Posterior cingulate gyrus (tissue), 11 donors: ENCODE measurements at regions not wholly inside any gene's neighbourhood (a gene's known extent, or its start where the extent isn't known, plus 50 kb on each side); places are given as distances from the start of the nearest gene placed in this dataset.

Experiments
- DNase-seq, 10 donors: peaks; one replicate each; pipeline versions ENCODE4 v3.0.0 to v3.0.0-alpha.2; 2020 to 2021; ENCODE audit warnings: mixed read lengths in 3 of 10
- intact Hi-C: fragments of 100-400 bp; cut with DNase I; formaldehyde crosslinking; loops from one replicate; pipeline ENCODE4 v1.15.1; 2023

DNA sequence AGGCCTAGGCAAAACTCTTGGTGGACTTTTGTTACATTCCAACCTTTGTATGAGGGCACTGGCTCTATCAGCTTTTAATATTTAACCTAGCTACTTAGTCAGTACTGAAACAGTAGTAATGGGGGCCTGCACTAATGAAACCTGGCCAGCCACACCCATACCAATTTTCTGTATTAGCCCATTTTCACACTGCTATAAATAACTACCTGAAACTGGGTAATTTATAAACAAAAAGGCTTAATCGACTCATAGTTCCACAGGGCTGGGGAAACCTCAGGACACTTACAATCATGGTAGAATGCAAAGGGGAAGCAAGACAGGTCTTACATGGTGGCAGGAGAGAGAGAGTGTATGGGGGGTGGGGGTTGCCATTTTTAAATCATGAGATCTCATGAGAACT is 245.7 kb upstream of the RGS18 start:
- intact Hi-C loops = no loop called here
- DNase-seq = no peak

DNA sequence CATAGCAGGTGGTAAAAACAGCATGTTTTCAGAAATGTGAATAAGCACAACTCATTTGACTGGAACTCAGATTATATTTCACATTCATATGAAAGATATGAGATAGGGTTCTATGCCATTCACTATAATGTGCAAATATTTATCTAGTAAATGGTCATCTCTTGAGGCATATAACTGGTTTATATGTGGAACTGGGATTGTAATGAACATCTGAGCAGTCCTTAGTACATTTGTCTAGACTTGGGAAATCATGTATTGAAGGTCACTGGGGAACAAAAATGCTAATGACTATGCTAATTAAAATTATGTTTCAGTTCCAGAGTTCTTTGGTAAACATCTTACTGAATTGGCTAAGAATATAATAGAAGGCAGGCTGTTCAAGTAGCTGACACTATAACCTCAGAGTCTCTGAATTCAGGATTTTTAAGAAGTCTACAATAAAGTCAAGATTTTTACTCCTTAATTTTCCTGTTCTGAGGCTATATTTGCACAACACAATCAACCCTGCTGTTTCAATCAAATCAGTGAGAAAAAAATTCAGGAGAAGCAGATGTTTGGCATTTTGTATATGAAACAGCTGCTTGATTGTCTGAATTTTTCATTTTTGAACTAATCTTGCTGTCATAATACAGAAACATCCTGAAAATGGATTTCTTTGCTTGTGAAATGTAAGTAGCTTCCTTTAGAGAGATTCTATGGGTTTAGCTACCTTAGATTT is 244.8 kb upstream of the RGS18 start:
- no peak for DNase-seq
- intact Hi-C loops = no loop called here

DNA sequence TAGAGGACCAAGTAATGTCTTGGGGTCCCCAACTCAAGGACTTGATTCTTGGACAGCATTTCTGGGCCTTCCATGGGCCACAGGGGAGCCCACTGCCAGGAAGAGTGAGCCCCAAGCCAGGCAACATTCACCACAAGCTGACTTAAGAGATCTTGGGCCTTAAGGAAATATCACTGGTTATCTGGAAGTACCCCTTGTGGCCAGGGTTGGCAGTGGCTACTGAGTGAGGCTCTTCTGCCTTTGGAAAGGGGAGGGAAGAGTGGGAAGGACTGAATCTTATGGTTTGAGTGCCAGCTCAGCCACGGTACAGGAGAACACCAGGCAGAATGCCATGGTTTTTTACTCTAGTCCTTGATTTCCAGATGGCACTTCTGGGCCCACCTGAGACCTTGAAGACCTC is 228.9 kb upstream of the RGS18 start:
- intact Hi-C loops = no loop called here
- DNase-seq = no peak

DNA sequence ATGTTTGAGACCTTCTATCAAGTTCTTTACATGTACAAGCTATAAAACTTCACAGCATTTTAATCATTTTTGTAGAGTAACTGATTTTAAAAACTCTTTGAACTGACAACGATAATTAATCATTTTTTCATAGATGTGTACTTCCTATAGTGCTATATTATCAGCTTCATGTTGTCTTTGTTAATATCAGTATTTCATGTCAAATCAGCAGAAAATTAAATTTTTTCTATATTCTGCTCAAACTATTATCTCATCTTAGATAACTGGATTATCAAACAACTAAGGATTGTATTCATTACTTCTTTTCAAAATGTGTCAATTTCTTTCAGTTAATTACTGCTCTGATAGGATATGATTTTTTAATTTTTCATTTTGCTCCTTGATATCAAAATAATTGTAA is 214.6 kb upstream of the RGS18 start:
- intact Hi-C loops = no loop called here
- no peak for DNase-seq

DNA sequence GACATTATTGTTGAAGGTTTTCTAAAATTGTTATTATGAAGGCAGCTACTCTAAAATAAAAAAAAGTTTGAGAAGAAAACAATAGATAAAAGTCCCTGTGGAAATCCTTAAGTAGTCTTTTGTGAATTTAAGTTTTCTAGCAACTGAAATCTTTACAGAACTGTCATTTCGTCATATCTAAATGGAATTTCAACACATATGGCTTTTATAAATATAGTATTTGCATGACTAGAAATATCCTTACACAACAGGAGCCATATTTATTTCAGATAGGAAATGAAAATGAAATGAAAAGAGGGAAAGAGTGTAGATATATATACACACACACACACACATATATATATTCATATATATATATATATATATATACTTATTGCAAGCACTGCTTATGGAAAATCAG is 204.7 kb upstream of the RGS18 start:
- no peak for DNase-seq
- intact Hi-C loops = no loop called here

DNA sequence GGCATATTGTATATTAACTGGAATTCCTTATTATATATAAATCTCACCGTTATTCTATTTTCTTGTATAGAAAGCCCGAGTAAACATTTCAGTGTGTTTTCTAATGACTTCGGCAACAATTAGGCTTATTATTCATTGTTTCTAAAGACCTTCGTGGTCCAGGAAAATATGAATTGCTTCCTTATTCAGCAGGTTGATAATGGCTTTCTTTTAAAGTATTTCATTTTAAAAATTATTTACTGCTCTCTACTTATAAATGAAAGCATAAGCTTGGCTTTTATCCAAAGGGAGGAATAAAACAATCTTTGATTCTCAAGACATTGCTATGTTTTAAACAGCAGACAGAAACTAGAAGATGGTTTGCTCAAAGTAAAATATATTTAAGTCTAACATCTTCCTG is 198.4 kb upstream of the RGS18 start:
- DNase-seq = no peak
- intact Hi-C loops = no loop called here

DNA sequence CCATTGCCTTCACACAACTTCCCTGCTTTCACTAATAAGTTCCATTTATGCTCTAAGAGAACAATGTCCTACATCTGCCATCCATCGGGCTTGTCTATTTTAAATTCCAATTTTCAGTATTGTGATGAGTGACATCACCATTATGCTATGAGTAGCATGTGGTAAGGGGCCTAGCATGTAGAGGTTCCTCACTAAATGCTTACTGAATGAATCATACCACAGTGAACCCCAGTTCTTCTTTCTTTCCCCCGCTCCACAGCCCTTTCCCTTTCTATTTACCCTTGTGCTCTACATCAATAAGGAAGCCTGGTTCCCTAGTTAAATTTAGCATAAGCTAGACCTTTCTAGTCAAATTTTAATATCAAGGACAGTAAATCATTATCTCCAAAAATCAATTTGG is 195.0 kb upstream of the RGS18 start:
- intact Hi-C loops = no loop called here
- no peak for DNase-seq

DNA sequence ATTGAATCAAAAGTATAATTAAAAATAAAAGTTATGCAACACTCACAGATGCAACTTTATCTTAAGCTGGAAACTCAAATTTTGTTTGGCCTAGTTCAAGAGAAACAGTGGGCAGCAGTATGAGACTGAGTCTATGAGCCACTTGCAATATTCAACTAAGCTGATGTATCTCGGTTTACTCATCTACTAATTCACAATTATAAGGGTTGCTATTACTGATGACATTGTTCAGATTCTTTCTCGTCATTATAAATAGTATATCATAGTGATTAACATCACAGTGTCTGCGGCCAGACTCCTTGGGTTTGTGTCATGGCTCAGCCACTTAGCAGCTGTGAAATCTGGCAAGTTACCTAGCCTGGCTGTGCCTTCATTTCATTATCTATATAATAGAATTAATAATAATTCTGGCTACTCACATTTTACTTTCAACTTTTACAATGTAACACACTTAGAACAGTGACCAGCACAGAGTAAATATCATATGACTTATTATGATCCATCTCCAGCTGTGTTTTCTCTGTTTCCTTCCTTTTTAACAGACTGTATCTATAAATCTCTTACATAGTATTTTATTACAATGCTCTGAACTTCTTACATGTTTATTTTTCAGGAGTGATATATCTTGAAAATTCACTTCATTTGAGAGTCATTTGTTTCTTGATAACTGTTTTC is 194.3 kb upstream of the RGS18 start:
- DNase-seq = peak in 1 of 10 donors; percentile 25

DNA sequence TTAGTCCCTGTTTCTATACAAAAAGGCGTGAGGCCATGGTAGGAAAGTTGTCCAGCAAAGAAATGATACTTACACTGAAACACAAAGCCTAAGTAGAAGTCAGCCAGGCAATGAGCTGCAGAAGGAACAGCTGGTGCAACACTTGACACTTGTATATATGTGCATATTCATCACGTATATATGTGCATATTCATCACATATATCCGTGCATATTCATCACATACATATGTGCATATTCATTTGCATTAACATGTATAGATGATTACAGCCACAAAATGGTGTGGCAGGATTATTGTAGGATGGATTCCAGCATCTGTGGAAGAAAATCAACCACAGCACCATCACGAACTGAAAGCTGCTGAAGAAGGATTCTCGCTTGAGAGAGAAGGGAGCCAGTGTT is 189.0 kb upstream of the RGS18 start:
- DNase-seq = no peak
- intact Hi-C loops = no loop called here

More for the DNA sequence above, 194.3 kb upstream of the RGS18 start:
- intact Hi-C loops = no loop called here

DNA sequence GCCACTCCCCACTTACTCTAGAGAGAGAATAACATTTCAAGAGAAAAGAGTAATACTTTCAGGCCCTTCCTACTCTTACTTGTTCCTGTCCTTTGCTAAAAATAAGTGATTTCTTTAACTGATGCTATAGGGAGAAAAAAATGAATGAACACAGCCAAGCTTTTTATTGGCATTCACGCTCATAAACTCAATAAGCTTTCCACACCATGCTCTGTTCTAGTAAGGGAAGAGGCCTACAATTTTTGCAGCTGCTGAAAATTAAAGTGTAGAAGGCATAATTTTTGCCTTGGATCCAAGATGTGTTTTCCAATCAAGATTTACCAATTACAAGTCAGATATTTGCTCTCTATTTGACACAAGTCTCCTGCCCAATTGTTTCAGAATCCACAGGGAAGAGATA is 188.1 kb upstream of the RGS18 start:
- no peak for DNase-seq
- intact Hi-C loops = no loop called here

DNA sequence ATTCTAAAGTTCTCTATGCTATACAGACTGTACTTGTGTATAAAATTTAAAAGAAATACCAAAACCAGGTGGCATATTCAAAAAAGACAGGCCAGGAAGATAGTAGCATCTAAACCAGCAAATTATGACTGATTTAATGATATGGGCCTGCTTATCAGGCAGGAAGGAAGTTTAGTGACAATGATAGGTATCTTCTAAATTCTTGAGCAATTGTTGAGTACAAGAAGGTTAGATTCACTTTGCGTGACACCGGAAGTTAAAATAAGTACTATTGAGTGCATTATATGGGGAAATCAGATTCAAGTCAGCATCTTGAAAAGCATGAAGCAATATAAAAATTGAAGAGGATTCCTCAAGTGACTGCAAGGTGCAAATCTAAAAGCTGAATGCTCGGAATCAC is 186.8 kb upstream of the RGS18 start:
- intact Hi-C loops = no loop called here
- no peak for DNase-seq

DNA sequence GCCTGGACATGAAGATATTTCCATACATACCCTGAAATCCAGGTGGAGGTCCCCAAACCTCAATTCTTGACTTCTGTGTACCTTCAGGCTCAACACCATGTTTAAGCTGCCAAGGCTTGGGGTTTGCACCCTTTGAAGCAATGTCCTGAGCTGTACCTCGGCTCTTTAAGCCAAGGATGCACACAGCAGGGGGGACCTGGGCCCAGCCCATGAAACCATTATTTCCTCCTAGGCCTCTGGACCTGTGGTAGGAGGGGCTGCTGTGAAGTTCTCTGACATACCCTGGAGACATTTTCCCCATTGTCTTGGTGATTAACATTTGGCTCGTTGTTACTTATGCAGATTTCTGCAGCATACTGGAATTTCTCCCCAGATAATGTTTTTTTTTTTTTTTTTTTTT is 184.3 kb upstream of the RGS18 start:
- DNase-seq = no peak
- intact Hi-C loops = no loop called here

DNA sequence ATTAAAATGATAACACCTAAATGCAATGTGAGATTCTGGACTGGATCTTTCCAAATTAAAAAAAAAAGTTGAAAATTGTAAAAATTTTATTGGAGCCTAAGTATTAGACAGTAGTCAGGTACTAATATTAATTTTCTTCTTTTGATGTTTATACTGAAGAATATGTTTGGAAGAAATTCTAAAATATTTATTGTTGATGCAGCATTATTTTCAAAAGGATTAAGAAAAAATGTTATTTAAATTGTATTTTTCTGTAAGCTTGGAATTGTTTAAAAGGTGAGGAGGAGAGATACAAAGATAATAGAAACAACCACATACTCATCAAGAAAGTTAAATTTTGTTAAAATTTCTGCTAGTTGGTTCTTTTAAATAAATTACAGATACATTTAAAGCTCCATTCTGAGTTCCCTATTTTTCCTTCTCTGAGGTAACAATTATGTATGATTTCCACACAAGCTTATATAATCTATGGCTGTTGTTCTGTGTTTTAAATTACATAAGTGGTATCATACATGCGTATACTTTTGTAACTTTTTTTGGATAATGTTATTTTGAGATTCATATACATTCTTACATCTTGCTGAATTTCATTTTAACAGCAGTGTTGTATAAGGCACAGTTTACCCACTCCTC is 180.3 kb upstream of the RGS18 start:
- no peak for DNase-seq
- intact Hi-C loops = no loop called here

DNA sequence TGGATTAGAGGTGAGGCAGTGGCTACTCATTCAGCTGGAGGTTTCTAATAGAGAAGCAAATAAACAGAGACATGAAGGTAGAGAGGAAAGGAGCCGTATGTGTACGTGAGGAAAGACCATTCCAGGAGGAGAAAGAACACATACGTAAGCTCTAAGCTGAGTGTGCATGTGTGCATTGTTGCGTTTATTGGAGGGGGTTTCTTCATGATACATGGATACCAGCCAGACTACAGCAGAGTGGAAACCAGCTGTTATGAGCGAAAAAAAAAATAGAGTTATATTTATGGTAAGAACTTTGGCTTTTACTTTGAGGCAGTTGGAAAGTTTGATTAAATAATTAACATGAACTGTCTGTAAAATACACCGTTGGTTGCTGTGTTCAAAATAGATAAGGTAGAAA is 173.4 kb upstream of the RGS18 start:
- intact Hi-C loops = no loop called here
- no peak for DNase-seq

DNA sequence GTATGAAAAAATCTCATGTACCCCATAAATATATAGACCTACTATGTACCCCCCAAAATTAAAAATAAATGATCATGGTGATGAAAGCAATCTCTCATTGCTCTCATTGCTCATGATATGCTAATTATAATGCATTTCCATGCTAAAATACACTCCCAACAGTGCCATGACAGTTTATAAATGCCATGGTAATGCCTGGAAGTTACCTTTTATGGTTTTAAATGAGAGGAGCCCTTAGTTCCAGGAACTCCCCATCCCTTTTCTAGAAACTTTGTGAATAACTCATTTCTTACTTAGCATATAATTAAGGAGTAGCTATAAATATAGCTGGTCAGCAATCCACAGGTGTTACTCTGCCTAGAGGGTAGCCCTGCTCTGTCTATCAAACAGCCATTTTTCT is 166.1 kb upstream of the RGS18 start:
- intact Hi-C loops = no loop called here
- no peak for DNase-seq

DNA sequence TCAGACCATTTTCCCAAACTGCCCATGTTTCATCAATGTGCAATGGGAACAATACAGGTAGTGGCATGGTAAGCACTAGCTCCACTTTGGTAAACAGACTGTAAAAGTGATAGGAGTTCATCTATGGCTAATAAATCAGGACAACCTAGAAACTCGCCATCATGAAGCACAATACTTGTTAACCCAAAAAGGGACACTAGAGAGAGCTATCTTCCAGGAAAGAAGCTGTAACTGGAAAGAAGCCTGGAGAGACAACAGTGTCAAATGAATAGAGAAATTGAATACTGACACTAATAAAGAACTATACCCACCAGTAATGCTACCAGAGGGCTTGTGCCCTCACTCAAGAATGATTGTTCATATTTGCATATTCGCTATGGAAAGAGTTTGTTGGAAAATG is 164.7 kb upstream of the RGS18 start:
- DNase-seq = no peak
- intact Hi-C loops = no loop called here

DNA sequence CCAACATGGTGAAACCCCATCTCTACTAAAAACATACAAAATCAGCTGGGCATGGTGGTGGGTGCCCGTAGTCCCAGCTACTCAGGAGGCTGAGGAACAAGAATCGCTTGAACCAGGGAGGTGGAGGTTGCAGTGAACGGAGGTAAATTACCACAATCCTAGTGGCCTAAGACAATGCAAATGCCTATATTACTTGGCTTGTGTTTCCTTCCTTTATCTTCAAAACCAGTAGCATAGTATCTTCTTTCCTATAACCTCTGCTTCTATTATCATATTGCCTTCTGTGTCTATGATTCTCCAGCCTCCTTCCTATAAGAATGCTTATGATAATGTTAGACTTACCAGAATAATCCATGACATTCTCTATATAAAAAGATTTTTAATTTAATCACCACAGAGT is 156.2 kb upstream of the RGS18 start:
- intact Hi-C loops = no loop called here
- DNase-seq = no peak

DNA sequence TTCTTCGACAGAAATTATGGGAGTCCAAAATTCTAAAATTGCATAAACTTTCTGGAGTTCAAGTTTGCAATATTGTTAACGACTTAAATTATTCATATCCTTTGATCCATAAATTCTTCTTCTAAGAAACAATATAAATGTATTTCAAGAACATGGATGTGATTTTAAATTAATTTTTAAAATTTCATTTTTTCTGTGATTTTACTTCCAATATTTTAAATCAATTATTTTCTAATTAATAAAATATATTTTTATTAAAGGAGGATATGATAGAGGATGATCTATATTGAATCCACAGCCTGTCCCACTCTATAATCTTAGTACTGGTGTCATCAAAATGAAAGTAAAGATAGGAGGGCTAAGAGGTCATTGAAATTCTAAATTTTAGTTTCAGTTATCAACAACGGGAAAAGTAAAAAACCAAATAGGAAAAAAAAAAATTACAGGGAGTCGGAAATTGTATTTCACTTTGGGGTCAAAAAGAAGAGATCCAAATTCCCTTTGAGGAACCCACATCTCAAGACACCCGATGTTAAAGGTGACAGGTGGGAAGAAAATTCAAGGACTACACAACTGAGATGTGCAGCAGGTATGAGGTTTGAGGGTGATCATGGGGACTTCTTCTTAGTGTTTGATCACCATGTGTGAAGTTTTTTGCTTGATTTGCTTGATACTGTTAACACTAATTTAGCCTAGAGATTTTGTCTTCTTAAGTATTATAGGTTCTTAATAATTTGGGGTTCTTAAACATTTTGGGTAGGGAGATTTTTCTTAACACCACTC is 154.8 kb upstream of the RGS18 start:
- no peak for DNase-seq
- intact Hi-C loops = no loop called here

DNA sequence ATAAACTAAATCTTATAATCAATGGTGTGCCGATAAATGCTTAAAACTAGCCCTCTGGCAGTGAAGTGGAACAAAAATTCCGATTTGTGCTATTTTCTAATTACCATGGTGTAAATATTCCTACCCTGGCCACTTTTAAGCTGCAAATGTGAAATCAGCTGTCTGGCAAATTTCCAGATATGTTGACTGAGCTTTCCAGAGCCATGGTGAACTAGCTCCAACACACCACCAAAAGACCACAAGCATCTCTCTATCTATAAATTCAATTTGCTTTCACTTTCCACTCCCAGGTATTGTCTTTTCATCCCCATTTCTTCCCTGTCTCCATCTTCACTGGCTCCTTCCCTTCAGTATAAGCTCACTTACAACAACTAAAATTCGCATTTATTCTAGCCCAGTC is 152.3 kb upstream of the RGS18 start:
- no peak for DNase-seq
- intact Hi-C loops = no loop called here

DNA sequence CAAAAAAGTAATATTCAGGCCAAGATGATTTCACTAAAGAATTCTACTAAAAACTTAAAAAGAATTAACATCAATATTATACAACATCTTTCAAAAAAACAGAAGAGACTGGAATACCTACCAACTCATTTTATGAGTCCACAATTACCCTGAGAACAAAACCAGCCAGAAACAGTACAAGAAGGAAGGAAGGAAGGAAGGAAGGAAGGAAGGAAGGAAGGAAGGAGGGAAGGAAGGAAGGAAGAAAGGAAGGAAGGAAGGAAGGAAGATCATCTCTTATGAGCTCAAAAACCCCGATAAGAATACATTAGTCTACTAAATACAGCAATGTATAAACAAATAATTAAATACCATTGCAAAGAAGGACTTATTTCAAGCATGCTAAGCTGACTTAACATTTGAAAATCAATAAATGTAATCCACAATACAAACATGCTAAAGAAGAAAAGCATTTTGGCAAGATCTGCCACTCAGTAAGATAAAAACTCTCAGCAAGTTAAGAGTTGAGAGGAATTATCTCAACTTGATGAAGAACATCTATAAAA is 149.9 kb upstream of the RGS18 start:
- DNase-seq = no peak
- intact Hi-C loops = no loop called here

DNA sequence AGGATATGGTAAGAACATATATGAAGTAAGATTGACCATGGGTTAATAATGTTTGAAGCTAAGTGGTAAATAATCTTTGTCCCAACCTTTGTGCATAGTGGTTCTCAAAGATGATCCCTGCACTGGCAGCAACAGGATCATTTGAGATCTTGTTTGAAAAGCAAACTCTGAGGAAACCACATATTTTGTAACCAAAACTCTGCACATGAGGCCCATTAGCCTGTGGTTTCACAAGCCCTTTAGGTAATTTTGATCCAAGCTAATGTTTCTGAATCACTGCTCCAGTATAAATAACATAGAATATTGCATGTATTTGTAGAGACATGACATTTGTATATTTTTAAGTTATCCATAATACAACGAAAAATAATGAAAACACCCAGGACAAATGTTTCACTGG is 147.9 kb upstream of the RGS18 start:
- no peak for DNase-seq
- intact Hi-C loops = no loop called here
